Activated naive CD8-positive, alpha-beta T cell treated with anti-CD3 and anti-CD28 coated beads for 36 hours (primary cell): ENCODE measurements at regions not wholly inside any gene's neighbourhood (a gene's known extent, or its start where the extent isn't known, plus 50 kb on each side); places are given as distances from the start of the nearest gene placed in this dataset.
"Not testable (repeated sequence)": the region's sequence is repeated elsewhere in the genome, so short reads cannot be mapped to it uniquely, and the experiment has no call there.

ENCODE experiments used
- DNase-seq: peaks from one replicate; pipeline ENCODE4 v3.0.0; 2021
- H3K27ac Mint-ChIP-seq: one replicate; pipeline ENCODE4 v1.8.0; 2022; ENCODE audit warnings: mild to moderate bottlenecking, moderate library complexity, mixed read lengths
- H3K27me3 Mint-ChIP-seq: one replicate; pipeline ENCODE4 v1.8.0; 2022; ENCODE audit warnings: mild to moderate bottlenecking, mixed read lengths
- H3K36me3 Mint-ChIP-seq: one replicate; pipeline ENCODE4 v1.8.0; 2021; ENCODE audit warnings: mild to moderate bottlenecking, mixed read lengths
- H3K4me1 Mint-ChIP-seq: one replicate; pipeline ENCODE4 v1.8.0; 2021; ENCODE audit warnings: mixed read lengths
- H3K4me3 Mint-ChIP-seq: one replicate; pipeline ENCODE4 v1.8.0; 2022; ENCODE audit warnings: mild to moderate bottlenecking, moderate library complexity, mixed read lengths
- H3K9me3 Mint-ChIP-seq: one replicate; pipeline ENCODE4 v1.8.0; 2022; ENCODE audit warnings: mixed read lengths

GRCh38 chr2:109058191-109058632 is 69.2 kb upstream of the EDAR start:
- H3K36me3 Mint-ChIP-seq, result no peaks in the 10 kb centered on the region
- H3K27ac Mint-ChIP-seq, result no peak overlapping the region
- H3K9me3 Mint-ChIP-seq, result no peaks in the 10 kb centered on the region
- no peak for DNase-seq
- no peak overlapping the region for H3K4me3 Mint-ChIP-seq
- peaks cover 28% of the 10 kb centered on the region for H3K4me1 Mint-ChIP-seq
- no peaks in the 10 kb centered on the region for H3K27me3 Mint-ChIP-seq

- Mint-ChIP-seq H3K27me3 (no peaks in the 10 kb centered on the region), H3K36me3 (no peaks in the 10 kb centered on the region), H3K9me3 (no peaks in the 10 kb centered on the region), H3K4me1 (peaks cover 24% of the 10 kb centered on the region), H3K4me3 (no peak overlapping the region), H3K27ac (no peak overlapping the region)
- DNase-seq, result no peak
These were observed 68.7 kb upstream of the EDAR start for GRCh38 chr2:109057686-109058085.

DNA sequence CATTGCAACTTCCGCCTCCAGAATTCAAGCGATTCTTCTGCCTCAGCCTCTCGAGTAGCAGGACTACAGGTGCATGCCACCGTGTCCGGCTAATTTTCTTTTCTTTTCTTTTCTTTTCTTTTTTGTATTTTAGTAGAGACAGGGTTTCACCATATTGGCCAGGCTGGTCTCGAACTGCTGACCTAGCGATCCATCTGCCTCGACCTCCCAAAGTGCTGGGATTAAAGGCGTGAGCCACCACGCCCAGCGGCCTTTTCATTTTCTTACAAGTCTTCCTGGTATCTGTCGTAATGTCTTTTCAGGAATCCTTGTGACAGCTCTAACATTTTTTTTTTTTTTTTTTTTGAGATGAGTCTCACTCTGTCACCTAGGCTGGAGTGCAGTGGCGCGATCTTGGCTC is 66.4 kb upstream of the EDAR start:
- no peak overlapping the region for H3K27ac Mint-ChIP-seq
- no peaks in the 10 kb centered on the region for H3K9me3 Mint-ChIP-seq
- no peaks in the 10 kb centered on the region for H3K27me3 Mint-ChIP-seq
- no peak for DNase-seq
- H3K4me3 Mint-ChIP-seq, result no peak overlapping the region
- H3K4me1 Mint-ChIP-seq, result peaks cover 23% of the 10 kb centered on the region
- no peaks in the 10 kb centered on the region for H3K36me3 Mint-ChIP-seq

DNA sequence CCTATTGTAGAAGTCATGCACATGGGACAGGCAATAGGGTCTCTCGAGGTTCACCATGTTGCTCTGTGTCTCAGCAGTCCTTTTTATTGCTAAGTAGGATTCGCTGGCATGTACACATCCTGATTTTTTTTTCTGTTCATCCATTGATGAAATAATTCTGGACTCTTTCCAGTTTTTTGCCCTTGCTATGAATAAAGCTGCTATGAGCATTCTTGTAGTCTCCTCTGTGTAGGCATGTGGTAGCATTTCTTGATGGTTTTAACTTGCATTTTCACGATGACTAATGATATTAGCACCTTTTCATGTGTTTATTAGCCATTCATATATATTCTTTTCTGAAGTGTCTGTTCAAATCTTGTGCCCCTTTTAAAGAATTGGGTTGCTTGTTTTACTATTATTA is 65.8 kb upstream of the EDAR start:
- no peak for DNase-seq
- Mint-ChIP-seq H3K4me1 (peaks cover 17% of the 10 kb centered on the region), H3K36me3 (no peaks in the 10 kb centered on the region), H3K27ac (no peak overlapping the region), H3K9me3 (no peaks in the 10 kb centered on the region), H3K27me3 (no peaks in the 10 kb centered on the region), H3K4me3 (no peak overlapping the region)

GRCh38 chr2:109053716-109054115 is 64.7 kb upstream of the EDAR start:
- Mint-ChIP-seq H3K4me3 (no peak overlapping the region), H3K4me1 (peaks cover 16% of the 10 kb centered on the region), H3K27ac (no peak overlapping the region), H3K9me3 (no peaks in the 10 kb centered on the region), H3K36me3 (no peaks in the 10 kb centered on the region), H3K27me3 (no peaks in the 10 kb centered on the region)
- no peak for DNase-seq

DNA sequence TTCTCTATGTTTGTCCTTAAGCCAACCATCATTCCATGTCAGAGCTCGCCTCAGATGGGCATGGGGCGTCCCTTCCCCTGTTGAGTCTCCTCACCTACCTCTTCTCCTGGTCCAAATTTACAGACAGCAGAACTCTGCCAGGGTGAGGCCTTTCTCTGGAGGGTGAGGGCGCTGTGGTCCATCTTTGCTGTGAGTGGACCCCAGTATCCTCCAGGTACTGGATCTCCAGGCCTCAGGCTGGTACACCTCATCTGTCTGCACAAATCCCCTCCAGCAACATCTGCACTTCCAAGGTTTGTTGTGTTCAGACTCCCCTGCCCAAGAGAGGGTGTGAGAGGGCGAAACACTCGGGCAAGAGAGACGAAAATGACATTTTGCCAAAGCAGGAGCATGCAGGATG is 63.9 kb upstream of the EDAR start:
- Mint-ChIP-seq H3K36me3 (no peaks in the 10 kb centered on the region), H3K27ac (no peak overlapping the region), H3K27me3 (no peaks in the 10 kb centered on the region), H3K4me1 (peaks cover 16% of the 10 kb centered on the region), H3K4me3 (no peak overlapping the region), H3K9me3 (no peaks in the 10 kb centered on the region)
- no peak for DNase-seq

GRCh38 chr2:109049022-109049421 is 60.0 kb upstream of the EDAR start:
- DNase-seq, result no peak
- no peaks in the 10 kb centered on the region for H3K9me3 Mint-ChIP-seq
- peaks cover 21% of the 10 kb centered on the region for H3K4me1 Mint-ChIP-seq
- no peaks in the 10 kb centered on the region for H3K36me3 Mint-ChIP-seq
- no peak overlapping the region for H3K27ac Mint-ChIP-seq
- no peaks in the 10 kb centered on the region for H3K27me3 Mint-ChIP-seq
- no peak overlapping the region for H3K4me3 Mint-ChIP-seq

DNA sequence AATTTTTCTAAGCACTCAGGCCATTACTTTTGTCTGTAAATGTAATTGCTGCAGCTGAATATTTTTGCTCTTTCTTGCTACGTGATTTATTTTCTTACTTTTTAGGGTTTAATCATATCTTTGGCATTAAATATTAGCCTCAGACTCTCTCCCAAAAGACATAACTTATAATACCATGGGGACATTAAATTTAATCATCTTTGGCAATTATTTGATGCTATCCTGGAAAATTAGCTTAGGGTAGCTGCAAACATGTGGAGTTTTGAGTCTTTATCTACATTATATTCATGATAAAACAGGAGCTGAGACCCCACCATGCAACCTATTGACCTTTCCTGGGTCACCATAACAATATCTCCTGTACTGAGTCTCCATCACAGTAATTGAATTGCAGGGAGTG is 59.1 kb upstream of the EDAR start:
- H3K4me1 Mint-ChIP-seq, result peaks cover 21% of the 10 kb centered on the region
- H3K27me3 Mint-ChIP-seq, result no peaks in the 10 kb centered on the region
- H3K27ac Mint-ChIP-seq, result no peak overlapping the region
- H3K36me3 Mint-ChIP-seq, result no peaks in the 10 kb centered on the region
- H3K9me3 Mint-ChIP-seq, result no peaks in the 10 kb centered on the region
- H3K4me3 Mint-ChIP-seq, result no peak overlapping the region
- DNase-seq, result no peak

DNA sequence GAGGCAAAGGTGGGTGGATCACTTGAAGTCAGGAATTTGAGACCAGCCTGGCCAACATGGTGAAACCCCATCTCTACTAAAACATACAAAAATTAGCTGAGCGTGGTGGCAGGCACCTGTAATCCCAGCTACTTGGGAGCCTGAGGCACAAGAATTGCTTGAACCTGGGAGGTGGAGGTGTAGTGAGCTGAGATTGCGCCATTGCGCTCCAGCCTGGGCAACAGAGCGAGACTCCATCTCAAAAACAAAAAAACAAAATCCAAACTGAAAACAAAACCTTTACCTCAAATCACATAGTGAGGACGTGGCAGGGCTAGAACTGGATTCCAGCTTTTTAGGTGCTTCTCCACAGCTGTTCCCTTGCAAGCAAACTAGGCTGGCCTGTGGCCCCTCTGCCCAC is 58.5 kb upstream of the EDAR start:
- H3K4me1 Mint-ChIP-seq, result peaks cover 21% of the 10 kb centered on the region
- H3K36me3 Mint-ChIP-seq, H3K9me3 Mint-ChIP-seq, H3K4me3 Mint-ChIP-seq, H3K27ac Mint-ChIP-seq, DNase-seq, H3K27me3 Mint-ChIP-seq: not testable (repeated sequence)

GRCh38 chr2:109046925-109047508 is 58.0 kb upstream of the EDAR start:
- Mint-ChIP-seq H3K36me3 (no peaks in the 10 kb centered on the region), H3K27ac (peak overlapping the region; percentile 62), H3K27me3 (no peaks in the 10 kb centered on the region), H3K4me1 (peaks cover 20% of the 10 kb centered on the region), H3K4me3 (no peak overlapping the region), H3K9me3 (no peaks in the 10 kb centered on the region)
- peak; percentile 12 for DNase-seq

DNA sequence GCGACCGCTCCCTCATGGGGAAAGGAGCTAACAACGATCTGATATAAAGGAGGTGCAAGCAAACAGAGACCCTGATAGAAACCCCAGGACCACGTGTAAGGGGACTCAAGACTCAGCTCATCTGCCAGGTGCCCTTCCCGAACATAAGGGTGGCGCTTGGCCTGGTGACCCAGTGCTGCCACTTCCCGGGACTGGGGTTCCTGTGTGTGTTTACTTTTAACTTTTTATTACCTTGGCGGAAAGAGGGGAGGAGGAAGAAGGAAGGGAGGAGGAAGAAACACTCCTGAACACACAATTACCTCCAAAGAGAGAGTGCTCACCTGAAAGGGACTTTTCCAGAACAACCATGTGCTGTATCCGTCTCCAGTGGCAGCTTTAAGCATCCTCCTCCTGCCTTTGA is 56.5 kb upstream of the EDAR start:
- H3K9me3 Mint-ChIP-seq, result no peaks in the 10 kb centered on the region
- no peaks in the 10 kb centered on the region for H3K36me3 Mint-ChIP-seq
- DNase-seq, result no peak
- H3K27me3 Mint-ChIP-seq, result no peaks in the 10 kb centered on the region
- H3K27ac Mint-ChIP-seq, result no peak overlapping the region
- no peak overlapping the region for H3K4me3 Mint-ChIP-seq
- peaks cover 18% of the 10 kb centered on the region for H3K4me1 Mint-ChIP-seq

- H3K9me3 Mint-ChIP-seq, result peaks cover 2% of the 10 kb centered on the region
- H3K27ac Mint-ChIP-seq, result no peak overlapping the region
- H3K4me3 Mint-ChIP-seq, result no peak overlapping the region
- peaks cover 16% of the 10 kb centered on the region for H3K4me1 Mint-ChIP-seq
- no peak for DNase-seq
- no peaks in the 10 kb centered on the region for H3K36me3 Mint-ChIP-seq
- no peaks in the 10 kb centered on the region for H3K27me3 Mint-ChIP-seq
These were observed 50.0 kb upstream of the EDAR start for GRCh38 chr2:109038992-109039391.
